ENCODE measurements at regions not wholly inside any gene's neighbourhood (a gene's known extent, or its start where the extent isn't known, plus 50 kb on each side); places are given as distances from the start of the nearest gene placed in this dataset.

DNA sequence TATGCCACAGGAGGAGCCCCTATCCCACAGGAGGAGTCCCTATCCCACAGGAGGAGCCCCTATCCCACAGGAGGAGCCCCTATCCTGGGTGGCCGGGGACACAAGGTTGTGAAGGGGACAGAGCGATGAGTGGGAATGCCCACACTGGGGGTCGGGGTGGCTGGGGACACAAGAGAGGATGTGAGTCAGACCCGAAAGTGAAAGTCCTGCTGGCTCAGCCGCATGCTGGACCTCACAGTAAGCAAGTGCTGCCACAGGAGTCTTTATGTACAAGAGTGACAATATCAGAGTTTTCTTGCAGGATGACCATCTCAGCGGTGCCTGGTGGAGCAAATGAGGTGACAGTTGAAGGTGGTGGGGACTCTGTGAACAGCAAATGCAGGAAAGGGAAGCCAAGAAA is 93.7 kb downstream of the PSMB1 start:
- TF ChIP-seq ATF6 (CRISPR knock-in tag; IDR thresholded peaks at IDR 0.05) (no peak), CREB1 (IDR thresholded peaks at IDR 0.05) (no peak), CREB1 (CRISPR knock-in tag; IDR thresholded peaks at IDR 0.05) (no peak), PHTF2 (CRISPR knock-in tag; IDR thresholded peaks at IDR 0.05) (no peak)
- TF ChIP-seq, protein P1, sequence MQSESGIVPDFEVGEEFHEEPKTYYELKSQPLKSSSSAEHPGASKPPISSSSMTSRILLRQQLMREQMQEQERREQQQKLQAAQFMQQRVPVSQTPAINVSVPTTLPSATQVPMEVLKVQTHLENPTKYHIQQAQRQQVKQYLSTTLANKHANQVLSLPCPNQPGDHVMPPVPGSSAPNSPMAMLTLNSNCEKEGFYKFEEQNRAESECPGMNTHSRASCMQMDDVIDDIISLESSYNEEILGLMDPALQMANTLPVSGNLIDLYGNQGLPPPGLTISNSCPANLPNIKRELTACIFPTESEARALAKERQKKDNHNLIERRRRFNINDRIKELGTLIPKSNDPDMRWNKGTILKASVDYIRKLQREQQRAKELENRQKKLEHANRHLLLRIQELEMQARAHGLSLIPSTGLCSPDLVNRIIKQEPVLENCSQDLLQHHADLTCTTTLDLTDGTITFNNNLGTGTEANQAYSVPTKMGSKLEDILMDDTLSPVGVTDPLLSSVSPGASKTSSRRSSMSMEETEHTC (IDR thresholded peaks at IDR 0.05) = no peak
- TF ChIP-seq, protein P2, sequence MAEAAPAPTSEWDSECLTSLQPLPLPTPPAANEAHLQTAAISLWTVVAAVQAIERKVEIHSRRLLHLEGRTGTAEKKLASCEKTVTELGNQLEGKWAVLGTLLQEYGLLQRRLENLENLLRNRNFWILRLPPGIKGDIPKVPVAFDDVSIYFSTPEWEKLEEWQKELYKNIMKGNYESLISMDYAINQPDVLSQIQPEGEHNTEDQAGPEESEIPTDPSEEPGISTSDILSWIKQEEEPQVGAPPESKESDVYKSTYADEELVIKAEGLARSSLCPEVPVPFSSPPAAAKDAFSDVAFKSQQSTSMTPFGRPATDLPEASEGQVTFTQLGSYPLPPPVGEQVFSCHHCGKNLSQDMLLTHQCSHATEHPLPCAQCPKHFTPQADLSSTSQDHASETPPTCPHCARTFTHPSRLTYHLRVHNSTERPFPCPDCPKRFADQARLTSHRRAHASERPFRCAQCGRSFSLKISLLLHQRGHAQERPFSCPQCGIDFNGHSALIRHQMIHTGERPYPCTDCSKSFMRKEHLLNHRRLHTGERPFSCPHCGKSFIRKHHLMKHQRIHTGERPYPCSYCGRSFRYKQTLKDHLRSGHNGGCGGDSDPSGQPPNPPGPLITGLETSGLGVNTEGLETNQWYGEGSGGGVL (CRISPR knock-in tag; IDR thresholded peaks at IDR 0.05) = no peak
